ENCODE measurements at regions not wholly inside any gene's neighbourhood (a gene's known extent, or its start where the extent isn't known, plus 50 kb on each side); places are given as distances from the start of the nearest gene placed in this dataset.

DNA sequence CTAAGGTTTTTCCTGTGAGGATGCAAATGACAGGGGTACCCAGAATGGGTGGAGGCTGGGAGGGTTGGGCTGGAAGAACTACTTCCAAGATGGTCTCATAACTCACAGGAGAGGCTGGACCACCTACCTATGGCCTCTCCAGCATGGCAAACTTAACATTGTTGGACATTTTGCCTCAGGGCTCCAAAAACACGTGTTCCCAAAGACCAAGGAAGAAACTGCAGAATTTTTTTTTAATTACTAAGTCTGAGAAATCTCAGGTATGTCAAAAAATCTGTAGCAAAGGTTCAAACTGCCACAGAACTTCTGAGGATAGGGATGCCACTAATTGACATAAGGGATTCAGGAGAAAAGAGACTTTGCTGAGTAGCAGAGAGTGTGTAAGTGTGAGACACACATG, 270.8 kb downstream of the NNT start:
- no peak for TF ChIP-seq POLR2AphosphoS5 (IDR thresholded peaks at IDR 0.05; ENCODE audit: low read depth, low read length)
- TF ChIP-seq, protein P1, sequence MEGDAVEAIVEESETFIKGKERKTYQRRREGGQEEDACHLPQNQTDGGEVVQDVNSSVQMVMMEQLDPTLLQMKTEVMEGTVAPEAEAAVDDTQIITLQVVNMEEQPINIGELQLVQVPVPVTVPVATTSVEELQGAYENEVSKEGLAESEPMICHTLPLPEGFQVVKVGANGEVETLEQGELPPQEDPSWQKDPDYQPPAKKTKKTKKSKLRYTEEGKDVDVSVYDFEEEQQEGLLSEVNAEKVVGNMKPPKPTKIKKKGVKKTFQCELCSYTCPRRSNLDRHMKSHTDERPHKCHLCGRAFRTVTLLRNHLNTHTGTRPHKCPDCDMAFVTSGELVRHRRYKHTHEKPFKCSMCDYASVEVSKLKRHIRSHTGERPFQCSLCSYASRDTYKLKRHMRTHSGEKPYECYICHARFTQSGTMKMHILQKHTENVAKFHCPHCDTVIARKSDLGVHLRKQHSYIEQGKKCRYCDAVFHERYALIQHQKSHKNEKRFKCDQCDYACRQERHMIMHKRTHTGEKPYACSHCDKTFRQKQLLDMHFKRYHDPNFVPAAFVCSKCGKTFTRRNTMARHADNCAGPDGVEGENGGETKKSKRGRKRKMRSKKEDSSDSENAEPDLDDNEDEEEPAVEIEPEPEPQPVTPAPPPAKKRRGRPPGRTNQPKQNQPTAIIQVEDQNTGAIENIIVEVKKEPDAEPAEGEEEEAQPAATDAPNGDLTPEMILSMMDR (IDR thresholded peaks at IDR 0.05) = no peak

Measured in SK-N-SH (cell line).